WTC11 (cell line): ENCODE measurements at regions not wholly inside any gene's neighbourhood (a gene's known extent, or its start where the extent isn't known, plus 50 kb on each side); places are given as distances from the start of the nearest gene placed in this dataset.

Experiments used
- ATAC-seq: fragments of 200-7000 bp; cut with Tn5 transposase; 2 replicates; pipeline ENCODE4 v1.10.0; 2021; ENCODE audit warnings: mild to moderate bottlenecking, moderate library complexity
- CTCF ChIA-PET: fragments of 300-600 bp; sonication (Branson Sonifier 250); formaldehyde crosslinking; loops from one replicate; lab custom pipeline; 2021; ENCODE audit warnings: antibody characterized with exemption; lab: Charles Lee
- POLR2A ChIA-PET: fragments of 350-600 bp; sonication (Branson Sonifier 250); formaldehyde crosslinking; loops from one replicate; lab custom pipeline; 2021; ENCODE audit warnings: antibody characterized with exemption; lab: Charles Lee
- DNase-seq: peaks from one replicate; pipeline ENCODE4 v3.0.0; 2021; ENCODE audit warnings: low spot score
- H3K27ac Mint-ChIP-seq: 2 replicates; pipeline ENCODE4 v1.8.0; 2021; ENCODE audit warnings: mixed read lengths
- H3K27me3 Mint-ChIP-seq: 2 replicates; pipeline ENCODE4 v1.8.0; 2021; ENCODE audit warnings: low read depth, mild to moderate bottlenecking, moderate library complexity, mixed read lengths
- H3K36me3 Mint-ChIP-seq: 2 replicates; pipeline ENCODE4 v1.8.0; 2021; ENCODE audit warnings: mixed read lengths
- H3K4me1 Mint-ChIP-seq: 2 replicates; pipeline ENCODE4 v1.8.0; 2022; ENCODE audit warnings: mixed read lengths
- H3K4me3 Mint-ChIP-seq: 2 replicates; pipeline ENCODE4 v1.8.0; 2021; ENCODE audit warnings: mild to moderate bottlenecking, moderate library complexity, mixed read lengths
- H3K9me3 Mint-ChIP-seq: 2 replicates; pipeline ENCODE4 v1.8.0; 2021; ENCODE audit warnings: mixed read lengths
- E2F4 ChIP-seq: sonication (generic); formaldehyde crosslinking; IDR thresholded peaks from 2 replicates; pipeline ENCODE4 v1.8.1; 2022; ENCODE audit warnings: low read depth, mild to moderate bottlenecking, moderate library complexity, missing genetic modification reagents, borderline replicate concordance
- EMX1 ChIP-seq: fragments of 250-450 bp; sonication (Bioruptor Pico); IDR thresholded peaks from 2 replicates; pipeline ENCODE4 v1.8.0; 2021; ENCODE audit warnings: mild to moderate bottlenecking
- FOXK1 ChIP-seq: sonication (generic); formaldehyde crosslinking; IDR thresholded peaks from 2 replicates; pipeline ENCODE4 v1.8.0; 2022; ENCODE audit warnings: mild to moderate bottlenecking, moderate library complexity, missing genetic modification reagents
- GABPB1 ChIP-seq: sonication (generic); formaldehyde crosslinking; IDR thresholded peaks from 2 replicates; pipeline ENCODE4 v1.8.1; 2023; ENCODE audit warnings: mild to moderate bottlenecking, missing genetic modification reagents
- HMGA2 ChIP-seq: fragments of 250-450 bp; sonication (Bioruptor Pico); IDR thresholded peaks from 2 replicates; pipeline ENCODE4 v1.4.0; 2021; ENCODE audit warnings: mild to moderate bottlenecking, moderate library complexity
- MYBL2 ChIP-seq: sonication (generic); formaldehyde crosslinking; IDR thresholded peaks from 2 replicates; pipeline ENCODE4 v1.8.1; 2023; ENCODE audit warnings: mild to moderate bottlenecking, moderate library complexity, missing genetic modification reagents
- NR2C2 ChIP-seq: sonication (generic); formaldehyde crosslinking; IDR thresholded peaks from 2 replicates; pipeline ENCODE4 v1.8.0; 2022; ENCODE audit warnings: mild to moderate bottlenecking, missing genetic modification reagents
- PREB ChIP-seq: sonication (generic); formaldehyde crosslinking; IDR thresholded peaks from 2 replicates; pipeline ENCODE4 v1.8.1; 2022; ENCODE audit warnings: mild to moderate bottlenecking, missing genetic modification reagents, moderate library complexity, borderline replicate concordance
- SMAD3 ChIP-seq: sonication (generic); formaldehyde crosslinking; IDR thresholded peaks from 2 replicates; pipeline ENCODE4 v1.8.0; 2022; ENCODE audit warnings: missing genetic modification reagents, mild to moderate bottlenecking, borderline replicate concordance
- SMAD4 ChIP-seq: sonication (generic); formaldehyde crosslinking; IDR thresholded peaks from 2 replicates; pipeline ENCODE4 v1.8.0; 2022; ENCODE audit warnings: mild to moderate bottlenecking, missing genetic modification reagents
- SP1 ChIP-seq: sonication (generic); formaldehyde crosslinking; conservative IDR thresholded peaks from 2 replicates; pipeline ENCODE4 v1.8.1; 2022; ENCODE audit warnings: missing genetic modification reagents
- TEAD4 ChIP-seq: sonication (generic); formaldehyde crosslinking; IDR thresholded peaks from 2 replicates; pipeline ENCODE4 v1.8.0; 2022; ENCODE audit warnings: mild to moderate bottlenecking, missing genetic modification reagents
- USF2 ChIP-seq: sonication (generic); formaldehyde crosslinking; IDR thresholded peaks from 2 replicates; pipeline ENCODE4 v1.8.1; 2023; ENCODE audit warnings: mild to moderate bottlenecking, missing genetic modification reagents, moderate library complexity
- ZNF121 ChIP-seq: sonication (generic); formaldehyde crosslinking; IDR thresholded peaks from 2 replicates; pipeline ENCODE4 v1.8.0; 2023; ENCODE audit warnings: missing genetic modification reagents
- ZNF232 ChIP-seq: sonication (generic); formaldehyde crosslinking; IDR thresholded peaks from 2 replicates; pipeline ENCODE4 v1.8.0; 2022; ENCODE audit warnings: mild to moderate bottlenecking, missing genetic modification reagents
- ZNF263 ChIP-seq: sonication (generic); formaldehyde crosslinking; IDR thresholded peaks from 2 replicates; pipeline ENCODE4 v1.8.1; 2022; ENCODE audit warnings: low read depth, mild to moderate bottlenecking, moderate library complexity, missing genetic modification reagents
- ZNF532 ChIP-seq: fragments of 250-450 bp; sonication (Bioruptor Pico); IDR thresholded peaks from 2 replicates; pipeline ENCODE4 v1.9.0; 2021; ENCODE audit warnings: mild to moderate bottlenecking, borderline replicate concordance
- ZNF671 ChIP-seq: fragments of 250-450 bp; sonication (Bioruptor Pico); IDR thresholded peaks from 2 replicates; pipeline ENCODE4 v1.8.0; 2021; ENCODE audit warnings: mild to moderate bottlenecking
- TF ChIP-seq, protein P1 (sequence below): sonication (generic); formaldehyde crosslinking; IDR thresholded peaks from 2 replicates; pipeline ENCODE4 v1.8.1; 2022; ENCODE audit warnings: missing genetic modification reagents, borderline replicate concordance
- TF ChIP-seq, protein P2 (sequence below): sonication (generic); formaldehyde crosslinking; IDR thresholded peaks from 2 replicates; pipeline ENCODE4 v1.8.1; 2022; ENCODE audit warnings: low read depth, missing genetic modification reagents, borderline replicate concordance

DNA sequence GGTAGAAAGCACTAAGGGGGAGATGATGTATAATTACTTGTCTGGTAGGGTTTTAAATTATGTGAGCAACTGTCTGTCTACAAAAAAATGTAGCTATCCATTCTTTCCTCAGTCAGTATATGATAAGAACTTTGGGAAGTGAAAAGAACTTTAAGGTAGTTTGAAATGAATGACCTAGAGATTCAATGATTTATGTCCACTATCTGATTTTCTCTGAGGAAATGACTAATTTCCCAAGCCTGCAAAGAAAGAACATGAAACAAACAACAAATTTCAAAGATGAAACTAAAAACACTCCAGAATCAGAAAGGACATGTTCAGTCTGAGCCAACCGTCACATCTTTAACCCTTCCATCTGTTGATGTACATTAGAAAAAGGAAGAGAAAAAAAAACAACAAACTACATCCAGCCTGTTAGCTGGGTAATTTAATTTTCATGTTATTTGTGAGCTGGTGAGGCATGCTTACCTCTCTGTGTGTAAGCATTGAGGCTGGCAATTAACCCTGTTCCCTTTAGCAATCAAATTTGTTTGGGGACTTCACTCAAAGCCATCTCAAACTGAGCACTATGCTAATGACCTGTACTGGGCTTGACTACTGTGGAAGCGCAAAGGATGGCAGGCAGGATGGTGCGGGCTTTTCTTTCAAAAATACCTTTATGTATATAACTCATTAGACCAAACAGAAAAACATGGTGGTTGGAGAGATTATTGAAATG is 220.1 kb downstream of the TUSC7 start:
- Mint-ChIP-seq H3K4me3 (no peak overlapping the region), H3K9me3 (peaks cover 26% of the 10 kb centered on the region), H3K4me1 (peaks cover 12% of the 10 kb centered on the region), H3K27ac (no peak overlapping the region), H3K27me3 (0 out of 2 replicates have a peak, but pooled peaks cover 2% of the 10 kb centered on the region), H3K36me3 (peaks cover 11% of the 10 kb centered on the region; the same call in 1 of the 2 replicates)
- CTCF ChIA-PET: no interaction called here
- TF ChIP-seq, protein P1, sequence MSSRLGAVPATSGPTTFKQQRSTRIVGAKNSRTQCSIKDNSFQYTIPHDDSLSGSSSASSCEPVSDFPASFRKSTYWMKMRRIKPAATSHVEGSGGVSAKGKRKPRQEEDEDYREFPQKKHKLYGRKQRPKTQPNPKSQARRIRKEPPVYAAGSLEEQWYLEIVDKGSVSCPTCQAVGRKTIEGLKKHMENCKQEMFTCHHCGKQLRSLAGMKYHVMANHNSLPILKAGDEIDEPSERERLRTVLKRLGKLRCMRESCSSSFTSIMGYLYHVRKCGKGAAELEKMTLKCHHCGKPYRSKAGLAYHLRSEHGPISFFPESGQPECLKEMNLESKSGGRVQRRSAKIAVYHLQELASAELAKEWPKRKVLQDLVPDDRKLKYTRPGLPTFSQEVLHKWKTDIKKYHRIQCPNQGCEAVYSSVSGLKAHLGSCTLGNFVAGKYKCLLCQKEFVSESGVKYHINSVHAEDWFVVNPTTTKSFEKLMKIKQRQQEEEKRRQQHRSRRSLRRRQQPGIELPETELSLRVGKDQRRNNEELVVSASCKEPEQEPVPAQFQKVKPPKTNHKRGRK (CRISPR knock-in tag): no peak
- TF ChIP-seq ZNF532 (CRISPR knock-in tag): no peak
- TF ChIP-seq PREB (CRISPR knock-in tag): no peak
- TF ChIP-seq, protein P2, sequence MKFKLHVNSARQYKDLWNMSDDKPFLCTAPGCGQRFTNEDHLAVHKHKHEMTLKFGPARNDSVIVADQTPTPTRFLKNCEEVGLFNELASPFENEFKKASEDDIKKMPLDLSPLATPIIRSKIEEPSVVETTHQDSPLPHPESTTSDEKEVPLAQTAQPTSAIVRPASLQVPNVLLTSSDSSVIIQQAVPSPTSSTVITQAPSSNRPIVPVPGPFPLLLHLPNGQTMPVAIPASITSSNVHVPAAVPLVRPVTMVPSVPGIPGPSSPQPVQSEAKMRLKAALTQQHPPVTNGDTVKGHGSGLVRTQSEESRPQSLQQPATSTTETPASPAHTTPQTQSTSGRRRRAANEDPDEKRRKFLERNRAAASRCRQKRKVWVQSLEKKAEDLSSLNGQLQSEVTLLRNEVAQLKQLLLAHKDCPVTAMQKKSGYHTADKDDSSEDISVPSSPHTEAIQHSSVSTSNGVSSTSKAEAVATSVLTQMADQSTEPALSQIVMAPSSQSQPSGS (CRISPR knock-in tag): no peak
- no peak for TF ChIP-seq GABPB1 (CRISPR knock-in tag)
- TF ChIP-seq SP1 (CRISPR knock-in tag): no peak
- TF ChIP-seq MYBL2 (CRISPR knock-in tag): no peak
- TF ChIP-seq ZNF232 (CRISPR knock-in tag): no peak
- TF ChIP-seq ZNF263 (CRISPR knock-in tag): no peak
- TF ChIP-seq SMAD4 (CRISPR knock-in tag): no peak
- TF ChIP-seq NR2C2: no peak
- no peak for TF ChIP-seq USF2 (CRISPR knock-in tag)
- TF ChIP-seq TEAD4: no peak
- no peak for TF ChIP-seq SMAD3 (CRISPR knock-in tag)
- POLR2A ChIA-PET: no interaction called here
- DNase-seq (no peak), ATAC-seq (no peak)

DNA sequence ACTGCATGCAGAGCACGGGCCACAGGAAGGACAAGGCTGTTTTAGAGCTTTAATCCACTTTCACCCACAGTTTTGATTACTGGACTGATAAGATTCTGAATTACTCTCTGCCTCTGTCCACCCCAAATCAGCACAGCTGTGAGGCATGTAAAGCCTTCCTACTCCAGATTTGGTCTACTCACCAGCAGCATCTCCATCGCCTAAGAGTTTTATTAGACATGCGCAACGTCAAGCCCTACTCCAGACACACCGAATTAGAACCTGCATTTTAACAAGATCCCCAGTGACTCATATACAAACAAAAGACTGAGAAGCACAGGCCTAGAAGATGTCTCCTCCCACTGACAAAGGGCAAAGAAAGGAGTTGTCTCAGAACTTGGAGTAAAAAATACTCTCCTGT is 221.2 kb downstream of the TUSC7 start:
- no peak overlapping the region for H3K4me3 Mint-ChIP-seq
- CTCF ChIA-PET: interaction anchor here (1.3 to 1.4 kb wide), 2 partner anchors 50 to 160 kb away, joined by 3 to 6 read pairs; no protein-coding TSS in a partner anchor
- H3K36me3 Mint-ChIP-seq: peaks cover 6% of the 10 kb centered on the region; the same call in 1 of the 2 replicates
- H3K4me1 Mint-ChIP-seq: peaks cover 12% of the 10 kb centered on the region
- H3K9me3 Mint-ChIP-seq: peaks cover 15% of the 10 kb centered on the region
- ATAC-seq (no peak), DNase-seq (no peak)
- H3K27me3 Mint-ChIP-seq: no peaks in the 10 kb centered on the region
- H3K27ac Mint-ChIP-seq: no peak overlapping the region
- POLR2A ChIA-PET: no interaction called here
- TF ChIP-seq EMX1 (CRISPR knock-in tag) (no peak), ZNF671 (CRISPR knock-in tag) (no peak), PREB (CRISPR knock-in tag) (no peak), ZNF121 (no peak), E2F4 (CRISPR knock-in tag) (no peak), FOXK1 (CRISPR knock-in tag) (no peak), HMGA2 (CRISPR knock-in tag) (no peak), NR2C2 (no peak)
